HG02943 (cell line): ENCODE measurements at regions not wholly inside any gene's neighbourhood (a gene's known extent, or its start where the extent isn't known, plus 50 kb on each side); places are given as distances from the start of the nearest gene placed in this dataset.

Experiments used
- ATAC-seq: cut with Tn5 transposase; IDR thresholded peaks from one replicate; pipeline ENCODE4 v1.9.1; 2021; ENCODE audit warnings: mild to moderate bottlenecking, low read depth, moderate library complexity; ENCODE audit not compliant: unreplicated experiment

DNA sequence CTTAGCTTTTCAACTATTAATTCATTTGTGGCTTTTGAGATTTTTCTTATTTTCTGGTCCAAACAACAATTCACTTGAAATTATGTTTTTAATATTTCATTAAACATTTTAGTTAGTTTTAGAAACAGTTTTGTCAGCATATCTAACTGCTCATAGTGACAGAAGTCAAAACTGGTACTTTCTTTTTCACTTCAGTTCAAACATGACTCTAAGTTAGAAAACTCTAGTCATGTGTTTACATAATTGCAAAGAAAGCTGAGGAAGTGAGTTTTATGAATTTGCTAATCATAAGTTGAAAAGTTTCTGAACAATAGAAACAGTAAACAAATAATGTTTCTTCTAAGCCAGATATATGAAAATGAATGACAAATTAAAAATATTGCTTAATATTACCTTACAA is 1931.0 kb downstream of the EFNA5 start:
- no peak for ATAC-seq

GRCh38 chr5:105735704-105736103 is 1935.0 kb downstream of the EFNA5 start:
- ATAC-seq = no peak

- ATAC-seq = no peak
Observed at GRCh38 chr5:105730982-105731381, 1939.8 kb downstream of the EFNA5 start.

DNA sequence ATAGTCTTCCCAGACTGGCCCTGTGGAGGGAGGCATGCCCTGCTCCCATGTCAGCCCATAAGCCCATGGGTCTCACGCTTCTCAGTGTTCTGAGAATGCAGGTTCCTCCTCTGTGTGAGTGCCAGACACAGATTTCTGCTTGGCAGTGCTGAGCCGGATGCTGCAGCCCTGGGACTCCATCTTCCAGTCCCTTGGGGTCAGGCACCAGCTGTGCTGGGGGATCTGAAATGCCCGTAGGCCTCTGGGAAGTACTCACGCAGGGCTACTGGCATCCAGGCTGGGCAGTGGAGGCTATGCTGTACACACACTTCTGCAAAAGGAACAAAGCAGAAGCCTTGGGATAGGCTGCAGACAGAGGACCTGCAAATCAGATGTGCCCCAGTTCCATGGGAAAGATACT is 1944.6 kb downstream of the EFNA5 start:
- no peak for ATAC-seq

GRCh38 chr5:105708442-105708841 is 1962.3 kb downstream of the EFNA5 start:
- ATAC-seq = no peak

GRCh38 chr5:105702323-105702722 is 1968.4 kb downstream of the EFNA5 start:
- no peak for ATAC-seq

- ATAC-seq = no peak
Observed at GRCh38 chr5:105696440-105696839, 1974.3 kb downstream of the EFNA5 start.

DNA sequence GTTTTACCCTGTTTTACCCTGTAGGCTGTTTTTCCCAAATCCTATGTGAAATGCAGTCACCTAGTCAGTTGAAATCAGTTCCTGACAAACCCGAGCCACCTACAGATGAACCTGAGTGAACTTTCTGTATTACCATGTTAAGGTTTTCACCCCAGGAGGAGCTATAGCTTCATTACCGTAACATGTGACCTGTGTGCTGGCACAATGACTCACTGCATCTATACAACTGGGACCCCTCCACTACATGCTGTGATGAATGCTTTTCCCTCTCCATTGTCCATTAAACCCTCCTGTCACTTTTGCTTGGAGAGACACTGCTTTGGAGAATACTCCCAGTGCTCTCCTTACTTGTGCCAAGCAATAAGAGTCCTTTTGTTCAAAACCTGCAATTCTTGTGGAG is 1974.8 kb downstream of the EFNA5 start:
- ATAC-seq = no peak

DNA sequence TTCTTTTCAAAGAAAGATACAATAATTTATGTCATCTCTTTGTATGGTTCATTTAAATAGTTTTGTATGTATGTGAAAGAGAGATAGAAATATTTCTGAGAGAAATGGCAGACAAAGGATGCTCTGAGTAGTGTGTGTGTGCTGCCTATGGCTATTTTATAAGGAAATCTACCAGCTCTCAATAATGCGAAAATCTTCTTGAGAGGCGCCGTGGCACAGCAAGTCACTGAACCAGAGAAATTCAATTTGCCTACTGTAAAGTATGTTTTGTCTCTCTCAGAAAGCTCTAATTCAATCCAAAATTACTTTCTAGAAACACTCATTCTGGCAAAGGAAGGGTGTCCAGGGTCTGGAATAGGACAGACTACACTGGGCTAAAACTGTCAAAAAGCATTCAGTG is 1981.1 kb downstream of the EFNA5 start:
- ATAC-seq = no peak

GRCh38 chr5:105688227-105688792 is 1982.4 kb downstream of the EFNA5 start:
- no peak for ATAC-seq

DNA sequence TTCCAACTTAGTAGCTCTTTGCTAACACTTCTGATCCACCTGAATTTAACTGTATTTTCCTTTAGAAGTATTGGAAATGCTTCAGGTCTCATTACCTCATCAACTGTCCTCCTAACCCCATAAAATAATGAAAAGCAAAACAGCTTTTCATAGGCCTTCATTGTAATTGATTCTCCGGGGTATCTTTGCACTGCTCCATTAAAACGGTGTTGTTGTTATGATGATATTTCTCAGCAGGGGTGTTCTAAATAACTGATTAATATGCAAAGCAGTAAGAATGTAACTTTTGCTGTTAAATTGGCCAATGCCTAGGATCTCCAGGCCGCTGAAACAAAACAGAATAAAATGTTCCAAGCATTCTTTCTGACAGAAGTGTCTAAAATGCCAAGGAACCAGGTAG is 1983.2 kb downstream of the EFNA5 start:
- ATAC-seq = no peak

DNA sequence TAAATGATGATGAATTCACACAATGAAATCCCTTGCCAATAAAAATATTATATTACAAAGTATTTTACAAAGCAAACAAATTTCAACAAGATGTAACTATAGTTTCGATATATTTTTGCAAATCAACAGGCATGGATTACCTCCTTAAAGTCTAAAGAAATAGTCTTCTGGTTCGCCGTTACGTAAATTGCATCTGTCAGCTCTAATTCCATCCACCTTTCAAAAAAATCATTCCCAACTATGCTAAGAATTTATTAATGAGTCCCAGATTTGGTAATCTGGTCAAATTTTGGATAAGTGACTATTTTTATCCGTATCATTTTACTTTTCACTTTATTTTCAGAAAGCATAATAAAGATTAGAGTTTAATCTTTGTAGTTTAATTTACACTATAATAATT is 1984.9 kb downstream of the EFNA5 start:
- no peak for ATAC-seq

DNA sequence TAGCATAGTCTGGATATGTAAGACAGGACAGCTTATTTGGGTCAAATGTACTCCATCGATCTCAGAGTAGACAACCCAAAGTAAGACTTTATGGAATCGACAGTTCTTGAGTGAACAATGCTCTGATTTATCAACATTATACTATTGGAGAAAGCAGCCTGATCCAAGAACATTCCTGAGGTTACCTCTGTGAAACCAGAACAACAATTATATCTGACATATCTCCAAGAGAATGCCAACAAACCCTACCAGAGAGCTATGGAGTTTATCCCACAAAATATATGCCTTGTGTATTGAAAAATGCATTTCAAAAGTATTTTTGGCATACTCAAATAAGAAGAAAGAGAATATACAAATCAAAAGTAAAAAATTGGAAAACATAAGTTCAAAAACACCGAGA is 1985.9 kb downstream of the EFNA5 start:
- no peak for ATAC-seq

- ATAC-seq = no peak
Observed at GRCh38 chr5:105680858-105681475, 1989.8 kb downstream of the EFNA5 start.

GRCh38 chr5:105677291-105677690 is 1993.4 kb downstream of the EFNA5 start:
- ATAC-seq = no peak

DNA sequence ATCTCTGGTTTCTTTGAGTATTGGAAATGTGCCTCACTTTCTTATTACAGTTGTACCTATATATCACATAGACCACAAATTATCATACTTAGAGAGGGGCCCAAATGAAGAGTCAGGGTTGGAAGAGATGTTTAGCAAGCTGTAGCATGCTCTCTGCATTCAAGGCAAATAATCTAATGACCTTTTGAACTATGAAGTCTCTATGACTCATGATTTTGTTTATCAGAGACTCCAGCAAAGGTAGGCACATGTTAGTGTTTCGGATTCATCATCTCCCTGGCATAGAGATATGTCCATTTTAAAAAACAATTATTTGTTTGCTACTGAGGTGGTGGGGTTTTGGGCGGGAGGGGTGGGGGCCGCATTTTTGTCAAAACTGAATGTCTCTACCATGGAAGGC is 2000.1 kb downstream of the EFNA5 start:
- ATAC-seq = no peak

GRCh38 chr5:105663671-105664070 is 2007.1 kb downstream of the EFNA5 start:
- no peak for ATAC-seq

DNA sequence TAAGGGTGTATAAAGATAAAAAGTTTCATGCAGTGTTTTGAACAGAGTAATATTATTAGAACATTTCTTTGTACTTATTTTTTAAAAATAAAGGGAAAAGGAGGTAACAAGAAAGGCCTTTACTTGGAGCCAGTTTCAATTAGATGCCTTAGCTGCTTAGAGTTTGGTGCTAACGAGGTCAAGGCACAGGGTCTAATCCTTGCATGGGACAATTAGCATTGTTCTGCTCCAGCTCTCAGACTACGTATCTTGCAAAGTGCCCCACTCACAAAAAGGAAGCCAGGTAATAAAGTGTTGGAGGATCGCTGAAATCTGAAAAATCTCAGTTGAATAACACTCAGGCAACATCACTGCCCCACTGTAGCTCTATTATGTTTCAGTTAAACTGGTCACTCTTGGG is 2011.3 kb downstream of the EFNA5 start:
- ATAC-seq = no peak

- ATAC-seq = no peak
Observed at GRCh38 chr5:105640328-105640727, 2030.4 kb downstream of the EFNA5 start.

- ATAC-seq = no peak
Observed at GRCh38 chr5:105639511-105639910, 2031.2 kb downstream of the EFNA5 start.

DNA sequence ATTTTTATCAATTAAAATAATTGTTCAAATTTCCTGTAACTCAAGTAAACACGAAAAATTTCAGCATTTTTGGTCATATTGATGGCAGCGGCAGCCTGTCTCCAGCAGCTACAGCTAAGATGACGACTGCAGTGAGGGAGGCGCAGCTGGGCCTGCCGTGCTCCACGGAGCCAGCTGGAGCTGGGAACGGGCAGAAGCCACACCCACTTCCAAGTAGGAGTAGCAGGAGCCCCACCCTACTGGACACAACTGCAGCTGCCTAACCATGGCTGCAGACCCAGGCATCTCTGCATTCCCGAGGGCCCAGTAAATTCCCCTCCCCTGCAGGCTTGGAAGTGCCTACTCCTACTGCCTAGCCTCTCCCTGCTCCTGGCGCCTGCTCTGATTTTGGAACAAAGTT is 2031.7 kb downstream of the EFNA5 start:
- ATAC-seq = no peak

DNA sequence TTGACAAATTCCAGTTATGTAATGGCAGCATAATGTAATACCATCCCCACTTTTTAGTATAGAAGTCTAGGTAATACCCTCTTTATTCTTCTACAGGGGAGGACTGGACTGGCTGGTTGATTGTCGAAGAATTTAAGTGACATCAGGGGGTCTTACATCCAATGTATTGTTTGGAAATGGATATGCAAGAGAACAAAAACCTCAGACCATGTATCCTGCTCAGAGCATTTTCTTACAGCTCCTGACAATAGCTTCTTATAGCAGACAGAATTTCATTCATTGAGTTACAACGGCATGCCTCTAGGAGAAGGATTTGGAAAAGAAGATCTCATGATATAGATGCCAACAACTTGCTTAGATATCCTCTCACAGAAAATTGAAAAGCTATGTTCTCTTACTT is 2032.3 kb downstream of the EFNA5 start:
- no peak for ATAC-seq

GRCh38 chr5:105632043-105632442 is 2038.7 kb downstream of the EFNA5 start:
- ATAC-seq = no peak
